GM12891 (cell line): ENCODE measurements at regions not wholly inside any gene's neighbourhood (a gene's known extent, or its start where the extent isn't known, plus 50 kb on each side); places are given as distances from the start of the nearest gene placed in this dataset.

Source experiments
- DNase-seq: peaks from one replicate; pipeline ENCODE4 v3.0.0; 2011; ENCODE audit warnings: low spot score; ENCODE audit not compliant: insufficient read length
- FAIRE-seq: peaks from 2 replicates; lab custom pipeline; 2011; peaks lifted over from hg19 to GRCh38; lab: Jason Lieb, UNC
- PAX5 ChIP-seq: IDR thresholded peaks from 2 replicates; pipeline ENCODE4 v1.6.1; 2011; ENCODE audit warnings: low read length, moderate library complexity, mild to moderate bottlenecking; ENCODE audit not compliant: insufficient read depth, severe bottlenecking
- POLR2A ChIP-seq: IDR thresholded peaks from 2 replicates; pipeline ENCODE4 v1.6.1; 2011; ENCODE audit warnings: low read depth, low read length, control low read depth
- POLR2AphosphoS5 ChIP-seq: IDR thresholded peaks from 2 replicates; pipeline ENCODE4 v1.6.1; 2011; ENCODE audit warnings: low read depth, low read length, control low read depth
- POU2F2 ChIP-seq: IDR thresholded peaks from 2 replicates; pipeline ENCODE4 v1.6.1; 2011; ENCODE audit warnings: low read depth, mild to moderate bottlenecking, control low read depth, low read length, moderate library complexity
- SPI1 ChIP-seq: IDR thresholded peaks from 2 replicates; pipeline ENCODE4 v1.6.1; 2011; ENCODE audit warnings: low read depth, low read length, control low read depth
- TAF1 ChIP-seq: IDR thresholded peaks from 2 replicates; pipeline ENCODE4 v1.6.1; 2011; ENCODE audit warnings: low read depth, low read length, control low read depth

DNA sequence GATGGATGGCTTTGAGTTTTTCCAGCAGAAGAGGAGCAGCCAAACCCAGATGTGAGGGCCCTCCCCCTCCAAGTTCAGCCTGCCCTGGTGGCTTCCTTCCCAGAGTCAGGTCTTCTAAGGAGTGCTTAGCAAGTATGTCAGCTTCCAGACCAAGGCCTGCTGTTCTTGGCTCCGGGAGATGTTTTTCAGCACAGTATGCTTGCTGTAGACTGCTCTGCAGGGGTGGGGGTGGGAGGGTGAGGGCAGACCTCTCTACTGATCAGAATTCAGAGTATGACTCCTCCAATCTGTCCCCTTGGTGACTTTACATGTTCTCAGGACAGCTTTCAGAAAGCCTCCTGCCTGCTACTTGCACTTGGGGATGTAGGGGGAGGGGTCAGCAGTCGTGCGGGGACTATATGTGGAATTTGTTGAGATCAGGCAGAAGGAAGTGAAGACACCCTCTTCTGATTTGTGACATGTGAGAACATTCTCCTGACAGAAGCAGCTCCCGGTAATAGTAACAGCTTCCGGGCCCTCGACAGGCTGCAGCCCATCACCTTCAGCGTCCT lies 516.4 kb upstream of the ZMIZ1 start:
- no peak for DNase-seq
- TF ChIP-seq TAF1 = no peak
- no peak for TF ChIP-seq POU2F2
- TF ChIP-seq PAX5 = no peak
- no peak for TF ChIP-seq POLR2AphosphoS5
- no peak for TF ChIP-seq SPI1
- no peak for TF ChIP-seq POLR2A
- no peak for FAIRE-seq

DNA sequence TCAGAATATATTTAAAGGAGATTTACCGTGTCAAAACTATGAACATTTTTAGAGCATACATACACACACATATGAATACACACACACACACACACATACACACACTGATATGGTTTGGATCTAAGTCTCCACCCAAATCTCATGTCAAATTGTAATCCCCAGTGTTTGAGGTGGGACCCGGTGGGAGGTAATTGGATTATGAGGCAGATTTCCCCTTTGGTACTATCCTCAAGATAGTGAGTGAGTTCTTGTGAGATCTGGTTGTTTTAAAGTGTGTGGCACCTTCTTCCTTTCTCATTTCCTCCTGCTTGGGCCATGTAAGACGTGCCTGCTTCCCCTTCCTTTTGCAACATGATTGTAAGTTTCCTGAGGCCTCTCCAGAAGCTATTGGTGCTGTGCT lies 515.0 kb upstream of the ZMIZ1 start:
- DNase-seq (no peak), FAIRE-seq (no peak)
- TF ChIP-seq TAF1 = no peak
- no peak for TF ChIP-seq PAX5

DNA sequence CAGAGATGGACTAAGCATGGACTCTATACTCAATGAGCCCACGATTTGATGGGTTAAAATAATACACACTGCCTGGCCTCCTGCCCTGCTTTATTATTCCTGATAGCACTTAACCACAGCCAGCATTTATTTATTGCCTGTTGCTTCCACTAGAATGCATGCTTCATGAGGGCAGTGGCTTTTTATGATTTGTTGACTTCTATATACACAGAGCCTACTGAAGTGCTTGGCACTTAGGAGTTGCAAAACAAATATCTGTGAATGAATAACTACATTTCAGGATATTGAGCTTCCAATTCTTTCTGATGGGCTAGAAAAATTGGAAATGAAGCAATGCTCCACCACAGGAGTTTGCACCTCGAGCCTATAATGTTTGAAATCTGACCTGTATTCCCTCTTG lies 513.6 kb upstream of the ZMIZ1 start:
- FAIRE-seq (no peak), DNase-seq (no peak)
- TF ChIP-seq POLR2AphosphoS5 = no peak
- no peak for TF ChIP-seq TAF1
- no peak for TF ChIP-seq POLR2A
- TF ChIP-seq PAX5 = no peak
- no peak for TF ChIP-seq SPI1
- no peak for TF ChIP-seq POU2F2

DNA sequence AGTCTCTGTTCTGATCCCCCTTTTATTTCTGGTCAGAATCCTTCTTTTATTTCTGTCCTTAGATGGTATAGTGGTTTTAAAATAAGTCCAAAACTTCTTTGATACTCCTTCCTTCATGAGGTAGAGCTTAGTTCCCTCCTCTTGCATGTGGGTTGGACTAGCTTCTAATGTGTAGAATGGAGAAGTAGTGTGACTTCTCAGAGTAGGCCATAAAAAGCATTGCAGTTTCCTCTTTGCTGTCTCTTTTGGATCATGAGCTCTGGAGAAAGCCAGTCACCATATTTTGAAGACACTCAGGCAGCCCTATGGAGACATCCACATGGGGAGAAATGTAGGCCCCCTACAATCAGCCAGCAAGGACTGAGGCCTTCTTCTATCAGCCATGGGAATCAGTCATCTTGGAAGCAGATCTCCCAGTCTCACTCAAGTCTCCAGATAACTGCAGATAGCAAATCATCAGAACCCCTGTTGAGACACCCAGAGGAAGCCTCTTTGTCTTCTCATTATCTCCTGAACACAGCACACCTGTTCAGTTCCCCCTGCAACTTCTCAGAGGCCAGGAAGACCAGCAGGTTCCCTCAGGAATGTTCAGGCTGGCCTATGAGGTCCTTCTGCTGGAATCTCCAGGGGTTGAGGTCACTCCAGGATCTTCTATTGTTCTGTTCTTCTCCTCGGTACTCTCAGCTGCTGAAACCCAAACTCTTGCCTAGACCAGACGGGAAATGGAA lies 511.9 kb upstream of the ZMIZ1 start:
- FAIRE-seq = no peak
- DNase-seq = no peak
- TF ChIP-seq PAX5 (no peak), POU2F2 (no peak), TAF1 (no peak), POLR2A (no peak), SPI1 (no peak), POLR2AphosphoS5 (no peak)

DNA sequence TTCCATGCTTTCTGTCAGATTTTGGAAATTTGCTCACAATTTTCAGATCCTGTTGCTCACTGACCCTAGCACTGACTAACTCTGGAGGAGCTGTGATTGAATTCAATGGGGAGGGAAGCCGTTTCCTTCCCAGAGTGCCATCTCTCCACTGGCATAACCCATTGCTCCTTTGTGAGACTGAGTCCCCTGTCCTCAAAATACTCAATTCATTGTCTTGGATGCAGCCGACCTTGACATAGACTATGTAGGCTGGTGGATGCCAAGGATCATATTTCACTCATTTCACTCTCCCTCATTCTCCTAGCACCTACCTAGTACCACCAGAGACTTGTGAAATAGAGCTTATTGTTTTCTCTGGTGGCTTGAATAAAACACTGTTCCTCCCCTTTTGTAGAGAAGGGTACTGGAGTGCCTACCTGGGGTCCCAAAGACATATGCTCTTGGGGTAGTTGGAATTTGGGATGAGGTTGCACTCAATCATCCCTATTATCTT lies 511.3 kb upstream of the ZMIZ1 start:
- TF ChIP-seq POU2F2 (no peak), POLR2AphosphoS5 (no peak), POLR2A (no peak), SPI1 (no peak), PAX5 (no peak), TAF1 (no peak)
- DNase-seq = no peak
- FAIRE-seq = no peak

DNA sequence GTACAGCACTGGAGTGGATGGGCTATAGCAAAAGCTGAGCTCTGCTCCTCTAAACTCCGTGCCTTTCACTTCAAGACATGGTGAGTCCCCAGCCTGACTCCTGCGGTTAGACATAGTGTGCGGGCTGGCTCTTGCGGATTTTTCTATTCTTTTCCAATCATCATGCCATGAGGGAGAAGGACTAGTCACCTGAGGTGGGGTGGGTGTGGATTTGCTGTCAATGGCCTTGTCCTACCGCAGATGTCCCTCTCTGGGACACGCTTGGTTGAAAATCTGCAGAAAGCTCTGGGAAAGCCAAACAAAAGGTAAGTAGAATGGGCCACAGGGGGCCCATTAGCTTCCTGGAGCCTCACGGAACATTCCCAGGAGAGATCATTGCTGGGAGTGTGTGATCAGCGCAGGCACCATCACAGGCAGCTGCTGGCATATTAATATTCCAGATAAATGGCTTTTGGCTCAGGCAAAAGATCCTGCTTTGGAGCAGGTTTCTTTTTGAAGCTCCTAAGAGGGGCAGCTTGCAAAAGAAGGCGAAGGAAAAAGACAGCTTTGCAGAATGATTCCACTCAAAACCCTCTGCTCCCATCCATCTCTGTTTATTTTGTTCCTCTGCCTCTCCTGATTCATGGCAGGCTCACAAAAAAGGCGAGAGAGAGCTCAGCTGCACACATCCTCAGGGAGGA lies 509.0 kb upstream of the ZMIZ1 start:
- FAIRE-seq = no peak
- TF ChIP-seq POU2F2 = no peak
- TF ChIP-seq POLR2A = no peak
- TF ChIP-seq SPI1 = no peak
- TF ChIP-seq POLR2AphosphoS5 = no peak
- no peak for TF ChIP-seq PAX5
- TF ChIP-seq TAF1 = no peak
- no peak for DNase-seq

DNA sequence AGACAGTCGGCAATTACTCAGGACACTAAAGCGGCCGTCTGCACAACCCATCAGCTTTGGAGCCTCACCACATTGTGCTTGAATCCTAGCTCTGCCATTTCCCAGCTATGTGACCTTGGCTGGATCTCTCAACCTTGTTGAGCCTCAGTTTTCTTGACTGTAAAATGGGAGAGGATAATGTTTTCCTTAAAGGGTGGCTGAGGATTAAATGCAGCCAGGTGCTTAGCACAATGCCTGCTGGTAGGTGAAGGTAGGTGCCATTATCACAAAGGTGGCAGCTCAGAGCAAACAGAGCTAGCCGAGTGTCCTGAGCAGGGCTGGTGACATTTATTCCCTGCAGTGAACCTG lies 508.5 kb upstream of the ZMIZ1 start:
- FAIRE-seq (no peak), DNase-seq (no peak)
- TF ChIP-seq SPI1 (no peak), POLR2AphosphoS5 (no peak), TAF1 (no peak), POU2F2 (no peak), POLR2A (no peak), PAX5 (no peak)

DNA sequence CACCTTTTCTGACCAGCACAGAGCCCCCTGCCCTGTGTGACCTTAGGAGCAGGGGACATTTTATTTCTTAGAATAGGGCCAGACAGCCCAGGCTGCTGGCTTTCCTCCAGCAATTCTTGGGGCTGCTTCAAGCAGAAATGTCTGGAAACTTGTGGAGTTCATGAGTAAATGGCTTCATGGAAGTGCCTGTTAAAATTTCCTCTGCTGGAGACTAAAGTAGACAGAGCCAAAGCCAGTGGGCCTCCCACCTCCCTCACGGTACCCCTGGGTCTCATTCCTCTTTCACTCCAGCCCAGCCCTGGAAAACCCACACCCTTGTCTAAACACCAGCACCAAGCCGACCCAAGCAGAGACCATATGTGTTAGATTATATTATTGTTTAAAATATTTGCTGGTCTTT lies 505.5 kb upstream of the ZMIZ1 start:
- FAIRE-seq (no peak), DNase-seq (no peak)
- TF ChIP-seq SPI1 (no peak), TAF1 (no peak), POU2F2 (no peak), POLR2A (no peak), PAX5 (no peak), POLR2AphosphoS5 (no peak)

DNA sequence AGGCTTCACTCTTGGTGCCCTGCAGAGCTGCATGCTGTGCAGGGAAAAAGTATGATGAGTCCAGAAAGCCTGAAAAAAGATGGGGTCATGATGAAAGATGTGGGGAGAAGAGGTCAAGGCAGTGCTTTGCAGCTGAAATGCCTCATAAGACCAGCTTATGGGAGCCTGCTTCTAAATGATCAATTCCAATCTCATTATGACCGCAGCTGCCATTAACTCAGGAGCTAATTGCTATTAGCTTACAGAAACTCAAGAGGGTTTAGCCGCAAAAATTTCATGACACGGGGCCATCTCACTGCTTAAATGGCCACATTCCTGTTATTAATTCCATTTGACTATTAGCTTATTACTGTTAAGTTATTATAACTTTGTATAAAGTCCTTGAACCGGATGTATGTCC lies 502.9 kb upstream of the ZMIZ1 start:
- DNase-seq = no peak
- TF ChIP-seq POLR2A = no peak
- no peak for TF ChIP-seq SPI1
- TF ChIP-seq POLR2AphosphoS5 = no peak
- no peak for TF ChIP-seq TAF1
- TF ChIP-seq PAX5 = no peak
- TF ChIP-seq POU2F2 = no peak
- no peak for FAIRE-seq
